Hindlimb muscle (tissue), 1 donor: ENCODE measurements at regions not wholly inside any gene's neighbourhood (a gene's known extent, or its start where the extent isn't known, plus 50 kb on each side); places are given as distances from the start of the nearest gene placed in this dataset.
A peak's percentile ranks its signal among the peaks of the same experiment; 100 is the strongest.
"Not testable (repeated sequence)": the region's sequence is repeated elsewhere in the genome, so short reads cannot be mapped to it uniquely, and the experiment has no call there.

Source experiments
- DNase-seq: peaks from one replicate; pipeline ENCODE4 v3.0.0-alpha.2; 2013

DNA sequence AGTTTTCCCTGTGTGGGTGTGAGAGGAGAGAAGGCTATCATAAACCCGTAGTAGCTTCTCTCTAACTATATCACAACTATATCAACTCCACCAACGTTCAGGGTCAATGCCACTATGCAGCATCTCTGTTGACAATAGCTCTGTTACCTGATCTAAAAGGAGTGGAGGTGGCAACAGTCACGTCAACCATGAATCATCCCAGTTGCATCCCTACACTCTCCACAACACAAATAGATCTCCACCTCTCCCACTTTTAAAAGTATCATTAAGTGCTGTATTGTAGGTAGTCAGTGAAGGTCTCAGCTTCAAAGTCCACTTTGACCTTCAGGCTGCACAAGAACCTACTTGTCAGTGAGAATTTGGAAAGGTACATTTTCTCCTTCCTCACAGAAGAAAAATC, 600.5 kb upstream of the GRIA3 start:
- no peak for DNase-seq

DNA sequence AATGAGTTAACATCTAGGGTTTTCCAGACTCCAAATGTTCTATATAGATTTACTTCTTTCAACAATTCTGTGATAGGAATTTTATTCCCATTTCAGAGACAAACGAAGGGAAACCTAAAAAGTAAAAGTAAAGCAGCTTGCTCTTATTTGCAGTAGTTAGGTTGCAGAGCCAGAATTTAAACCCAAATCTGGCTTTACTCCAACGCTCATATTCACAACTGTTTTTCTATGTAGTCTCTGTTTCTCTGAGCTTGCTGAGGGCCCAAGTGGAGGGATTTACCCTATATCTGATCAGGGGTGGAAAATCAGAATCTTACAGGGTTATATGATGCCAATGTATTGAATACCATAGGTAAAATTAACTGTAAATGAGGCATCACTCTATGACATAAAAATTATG, 599.1 kb upstream of the GRIA3 start:
- peak; percentile 6 for DNase-seq

DNA sequence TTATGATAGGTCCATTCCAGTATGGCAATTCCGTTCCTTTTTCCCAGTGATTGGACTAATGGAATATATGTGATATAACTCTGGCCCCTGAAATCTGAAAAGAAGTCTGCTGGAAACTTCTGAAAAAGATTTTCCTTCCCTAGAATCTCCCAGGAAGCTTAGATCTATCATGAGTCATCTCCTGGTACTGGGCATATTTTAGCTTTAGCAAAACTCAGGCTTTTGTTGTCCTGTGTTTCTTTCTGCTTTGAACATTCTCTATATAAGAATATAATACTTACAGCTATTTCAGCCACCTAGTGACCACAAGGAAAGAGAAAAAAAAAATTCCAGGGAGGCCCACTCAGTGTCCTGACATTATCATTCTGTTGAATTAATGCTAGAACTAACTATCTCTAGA, 597.2 kb upstream of the GRIA3 start:
- no peak for DNase-seq

DNA sequence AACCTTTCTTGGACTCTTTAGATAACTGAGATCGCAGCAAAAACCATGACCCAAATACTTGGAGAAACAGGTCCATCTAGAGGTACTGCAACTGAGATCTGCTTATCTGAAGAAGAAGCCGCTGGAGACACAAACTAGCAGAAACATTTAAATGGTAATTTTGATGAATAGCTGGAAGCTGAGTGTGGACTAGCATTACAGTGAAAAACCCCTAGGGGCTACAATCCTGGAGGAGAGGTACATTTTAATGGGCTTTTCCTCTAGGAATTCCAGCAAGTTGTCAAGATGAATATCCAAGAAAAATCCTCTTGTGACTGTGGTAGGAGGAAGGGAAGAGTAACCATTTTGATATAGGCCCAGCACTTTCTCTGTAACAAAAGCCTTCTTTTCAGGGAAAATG, 592.5 kb upstream of the GRIA3 start:
- DNase-seq = no peak

DNA sequence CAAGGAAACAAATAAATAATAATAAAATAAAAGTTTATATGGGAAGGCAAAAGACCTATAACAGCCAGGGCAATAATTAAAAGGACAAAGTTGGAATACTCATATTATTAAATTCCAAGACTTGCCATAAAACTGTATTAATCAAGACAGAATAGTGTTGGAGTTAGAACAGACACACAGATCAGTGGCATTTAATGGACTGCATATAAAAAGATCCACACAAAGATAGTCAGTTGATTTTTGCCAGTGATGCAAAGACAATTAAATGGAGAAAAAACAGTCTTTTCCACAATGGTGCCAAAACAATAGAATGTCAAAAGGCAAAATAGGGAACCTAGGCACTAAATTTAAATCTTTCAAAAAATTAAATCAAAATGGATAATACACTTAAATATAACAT, 587.1 kb upstream of the GRIA3 start:
- DNase-seq = no peak

DNA sequence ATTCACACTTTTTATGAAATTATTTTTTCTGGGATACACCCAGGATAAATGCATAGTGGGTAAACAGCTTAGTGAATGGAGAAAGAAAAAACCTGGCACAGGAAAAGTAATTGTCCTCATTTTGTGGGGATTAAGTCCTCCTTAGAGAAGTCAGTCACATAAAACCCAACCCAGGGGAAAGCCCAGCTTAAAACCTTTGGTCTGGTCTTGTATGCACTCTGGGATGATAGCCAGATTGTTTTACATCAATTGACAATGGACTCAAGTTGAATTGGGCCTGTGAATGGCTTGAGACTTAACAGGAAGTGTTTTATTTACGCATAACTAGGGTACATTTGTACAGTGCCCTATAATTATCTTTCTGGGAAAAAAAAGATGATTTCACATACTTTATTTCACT, 561.3 kb upstream of the GRIA3 start:
- DNase-seq = no peak

DNA sequence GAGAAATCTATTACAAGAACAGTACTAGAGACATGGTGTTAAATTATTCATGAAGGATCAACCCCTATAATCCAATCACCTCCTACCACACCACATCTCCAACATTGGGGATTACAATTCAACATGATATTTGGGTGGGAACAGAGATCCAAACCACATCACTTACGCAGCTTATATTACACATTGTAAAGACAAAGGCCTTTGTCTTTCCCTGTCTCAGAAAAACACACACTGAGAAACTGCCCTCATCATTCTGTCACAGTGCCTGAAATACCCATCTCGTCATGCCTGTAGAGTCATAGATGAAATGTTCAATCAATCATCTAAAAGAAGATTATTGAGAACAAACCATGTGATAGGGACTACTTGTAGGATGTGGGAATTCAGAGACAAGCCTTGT, 558.8 kb upstream of the GRIA3 start:
- DNase-seq = no peak

DNA sequence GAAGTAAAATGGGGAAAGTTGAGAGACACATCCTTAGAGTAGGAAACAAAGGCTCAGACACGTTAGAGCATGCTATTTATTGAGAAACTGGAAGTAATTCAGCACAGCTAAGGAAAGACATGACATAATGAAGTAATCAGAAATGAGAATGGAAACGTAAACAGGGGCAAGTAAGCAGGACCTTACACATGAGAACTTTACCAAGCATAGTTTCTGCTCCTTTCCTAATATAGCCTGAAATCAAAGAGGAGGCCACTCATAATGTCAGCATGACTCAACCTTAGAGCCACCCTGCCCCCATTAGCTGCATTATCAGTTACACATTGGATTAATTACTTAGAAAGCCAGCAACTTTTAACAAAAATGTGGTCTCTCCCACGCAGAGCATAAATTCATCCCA, 558.3 kb upstream of the GRIA3 start:
- peak; percentile 1 for DNase-seq

DNA sequence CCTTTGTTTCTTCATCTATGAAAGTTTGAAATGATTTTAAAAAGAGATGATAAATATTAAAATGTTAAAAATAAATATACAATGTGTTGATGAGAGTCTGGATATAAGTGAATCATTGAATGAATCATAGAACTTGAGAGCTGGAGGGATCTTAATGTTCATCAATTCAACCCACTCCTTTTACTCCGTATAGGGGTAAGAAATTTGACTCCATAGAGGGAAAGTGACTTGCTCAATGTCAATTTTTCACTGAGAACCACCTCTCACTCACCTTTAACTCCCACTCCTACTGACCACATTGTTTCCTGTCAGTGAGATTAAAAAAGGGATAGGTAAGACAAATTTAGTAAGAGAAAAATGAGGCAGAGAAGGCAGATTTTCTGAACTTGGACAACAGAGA, 557.2 kb upstream of the GRIA3 start:
- DNase-seq = no peak

DNA sequence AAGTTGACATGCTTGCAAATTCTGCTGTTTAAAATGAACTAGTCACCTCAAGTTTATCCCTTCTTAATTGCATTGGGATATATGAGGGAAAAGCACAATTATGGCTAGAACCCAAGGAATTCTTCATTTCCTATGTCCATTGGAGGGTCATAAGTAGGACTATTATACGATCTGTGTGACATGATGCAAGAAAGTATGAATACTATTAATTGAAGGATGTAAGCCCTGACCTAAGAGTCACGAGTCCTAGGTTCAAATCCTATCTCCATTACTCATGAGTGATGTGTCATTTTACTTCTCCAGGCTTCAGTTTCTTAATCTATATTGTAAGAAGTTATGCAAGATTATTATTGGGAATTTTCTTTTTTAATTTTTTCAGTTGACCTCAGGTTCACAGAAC, 542.9 kb upstream of the GRIA3 start:
- no peak for DNase-seq

DNA sequence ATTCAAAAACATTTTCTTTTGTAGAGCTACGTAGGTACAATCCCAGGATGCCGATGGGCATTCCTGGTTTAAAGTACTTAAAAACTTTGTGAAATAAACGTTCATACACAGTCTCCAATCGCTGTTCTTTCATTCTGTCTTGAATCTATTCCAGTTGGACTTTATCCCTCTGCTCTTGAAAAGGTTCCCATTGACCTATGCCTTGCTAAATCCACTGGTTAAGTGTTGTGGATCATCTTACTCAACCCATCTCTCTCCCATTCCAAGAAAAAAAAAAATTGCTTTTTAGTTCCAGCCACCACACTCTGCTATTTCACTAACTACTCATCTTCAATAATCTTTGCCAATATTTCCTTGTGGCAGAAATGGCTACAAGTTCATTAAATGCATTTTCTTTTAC, 542.3 kb upstream of the GRIA3 start:
- DNase-seq = no peak

DNA sequence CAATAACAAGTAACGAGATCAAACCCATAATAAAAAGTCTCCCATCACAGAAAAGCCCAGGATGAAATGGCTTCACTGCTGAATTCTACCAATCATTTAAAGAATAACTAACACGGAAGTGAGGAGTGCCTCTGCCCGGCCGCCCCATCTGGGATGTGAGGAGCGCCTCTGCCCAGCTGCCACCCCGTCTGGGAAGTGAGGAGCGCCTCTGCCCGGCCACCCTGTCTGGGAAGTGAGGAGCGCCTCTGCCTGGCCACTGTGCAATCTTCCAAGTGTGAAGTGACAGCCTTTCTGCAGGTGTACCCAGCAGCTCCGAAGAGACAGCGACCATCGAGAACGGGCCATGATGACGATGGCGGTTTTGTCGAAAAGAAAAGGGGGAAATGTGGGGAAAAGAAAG, 528.8 kb upstream of the GRIA3 start:
- not testable (repeated sequence) for DNase-seq

DNA sequence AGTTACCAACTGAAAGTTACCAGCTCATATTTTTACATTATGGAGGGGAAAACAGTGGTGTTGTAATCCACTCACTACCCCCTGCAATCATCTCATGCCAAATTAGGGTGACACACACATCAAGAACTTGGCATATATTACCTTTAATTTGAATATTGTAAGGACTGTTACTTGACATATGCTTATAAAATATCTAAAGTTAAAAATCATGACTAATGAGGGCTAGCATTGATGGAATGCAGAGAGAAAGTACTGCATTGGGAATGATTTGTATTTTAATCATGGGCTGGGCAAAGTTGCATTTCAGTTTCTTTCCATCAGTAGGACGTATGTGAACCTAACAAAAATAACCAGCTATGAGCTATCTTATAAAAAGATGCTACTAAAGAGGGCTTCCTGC, 517.5 kb upstream of the GRIA3 start:
- no peak for DNase-seq

DNA sequence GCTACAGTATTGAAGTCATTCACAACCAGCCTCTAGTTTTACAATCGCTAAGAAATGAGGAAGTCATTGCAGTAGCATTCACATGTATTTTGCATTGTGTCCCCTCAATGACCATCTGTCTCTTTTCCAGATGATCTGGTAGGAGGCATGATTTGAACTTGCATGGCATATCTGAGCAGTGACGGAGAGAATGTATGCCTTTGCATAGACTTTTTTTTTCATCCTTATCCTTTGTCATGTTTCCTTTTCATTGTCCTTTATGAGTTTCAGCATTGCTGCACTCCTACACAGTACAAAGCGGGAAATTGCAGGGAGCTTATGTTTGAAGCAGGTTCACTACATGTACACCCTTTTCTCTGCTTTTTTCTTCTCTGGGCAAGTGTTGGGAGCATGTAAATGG, 516.4 kb upstream of the GRIA3 start:
- no peak for DNase-seq

DNA sequence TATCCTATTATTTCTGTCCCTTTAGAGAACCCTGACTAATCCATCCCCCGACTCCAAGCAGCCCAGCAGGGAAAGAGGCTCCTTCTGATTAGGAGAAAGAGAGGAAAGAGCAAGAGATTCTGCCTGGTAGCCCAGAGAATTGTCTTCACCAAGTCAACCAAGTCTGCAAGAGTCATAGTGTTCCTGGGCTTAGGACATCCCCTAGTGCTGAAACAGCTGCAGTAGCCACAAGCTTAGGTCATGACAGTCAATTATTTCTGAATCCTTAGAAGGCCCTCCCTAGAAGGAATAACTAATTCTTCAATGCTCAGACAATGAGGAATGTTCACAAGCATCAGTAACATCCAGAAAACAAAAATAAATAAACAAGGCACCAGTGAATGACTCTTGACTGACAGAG, 480.3 kb upstream of the GRIA3 start:
- DNase-seq = no peak

DNA sequence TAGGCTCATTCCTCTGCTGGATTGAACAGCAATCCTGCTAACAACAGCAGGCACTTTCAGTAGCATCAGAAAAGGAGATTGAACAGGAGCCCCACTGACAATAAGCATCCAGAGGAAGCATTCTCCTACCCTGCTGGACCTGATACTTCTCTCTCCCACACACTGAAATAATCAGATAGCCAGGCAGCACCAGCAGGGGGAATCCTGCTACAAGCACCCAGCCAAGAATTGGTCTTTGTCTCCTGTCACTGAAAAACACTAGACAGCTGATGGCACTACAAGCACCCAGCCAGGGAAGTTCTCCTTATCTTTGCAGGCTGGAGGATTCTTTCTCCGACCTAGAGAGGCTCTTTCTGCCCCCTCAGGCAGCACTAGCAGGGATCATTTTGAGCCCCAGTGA, 444.3 kb upstream of the GRIA3 start:
- DNase-seq = no peak

DNA sequence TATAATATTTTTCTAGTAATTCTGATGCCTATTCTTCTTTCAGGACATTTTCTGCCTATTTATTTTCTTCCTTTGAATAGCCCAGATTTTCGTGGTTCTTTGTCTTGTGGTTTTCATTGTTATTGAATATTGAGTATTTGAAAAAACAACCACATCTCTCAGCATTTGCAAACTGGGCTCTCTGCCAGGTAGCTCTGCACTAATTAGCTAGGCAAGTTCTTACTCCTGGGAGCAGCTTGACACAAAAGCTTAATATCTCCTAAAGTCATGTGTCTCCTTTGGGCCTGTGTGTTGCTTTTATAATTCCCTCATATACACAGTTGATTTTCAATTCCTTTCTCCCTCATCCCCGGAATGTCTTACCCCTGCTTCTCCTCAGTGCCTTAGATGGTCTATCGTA, 413.5 kb upstream of the GRIA3 start:
- DNase-seq = no peak

DNA sequence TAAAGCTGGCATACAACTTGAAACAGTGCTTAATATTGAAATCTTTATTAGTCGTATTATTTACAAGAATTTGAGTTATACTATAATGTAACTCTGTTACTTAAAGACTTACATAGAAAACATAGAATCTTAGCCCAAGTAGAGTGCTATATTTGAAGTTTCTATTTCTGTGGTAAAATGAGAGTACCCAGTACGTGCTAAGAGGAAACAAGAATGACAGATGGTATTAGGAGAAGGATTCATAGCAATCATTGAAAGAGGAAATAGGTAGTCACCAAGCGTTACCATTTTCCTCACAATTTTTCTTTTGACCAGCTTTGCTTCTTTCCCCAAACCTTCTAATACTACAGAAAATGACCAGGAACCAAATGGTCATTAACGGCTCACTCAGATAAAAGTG, 412.1 kb upstream of the GRIA3 start:
- DNase-seq = no peak

DNA sequence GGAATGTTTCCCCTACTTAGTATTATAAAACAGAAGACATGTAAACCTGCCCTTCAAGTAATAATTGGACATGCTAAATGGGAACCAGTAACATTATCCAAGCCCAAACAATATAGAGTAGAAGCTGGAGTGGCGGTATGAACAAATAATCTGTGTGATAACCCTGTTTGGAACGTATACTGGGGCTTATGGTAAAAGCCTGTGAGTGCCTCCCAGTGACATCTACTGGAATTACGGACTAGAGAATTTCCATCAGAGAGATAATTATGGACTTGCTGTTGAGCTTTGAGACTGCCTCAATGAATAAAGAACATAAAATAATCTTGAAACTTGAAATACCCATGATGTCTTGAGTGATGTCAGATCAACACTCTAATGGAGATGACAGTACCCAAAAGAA, 406.3 kb upstream of the GRIA3 start:
- no peak for DNase-seq

DNA sequence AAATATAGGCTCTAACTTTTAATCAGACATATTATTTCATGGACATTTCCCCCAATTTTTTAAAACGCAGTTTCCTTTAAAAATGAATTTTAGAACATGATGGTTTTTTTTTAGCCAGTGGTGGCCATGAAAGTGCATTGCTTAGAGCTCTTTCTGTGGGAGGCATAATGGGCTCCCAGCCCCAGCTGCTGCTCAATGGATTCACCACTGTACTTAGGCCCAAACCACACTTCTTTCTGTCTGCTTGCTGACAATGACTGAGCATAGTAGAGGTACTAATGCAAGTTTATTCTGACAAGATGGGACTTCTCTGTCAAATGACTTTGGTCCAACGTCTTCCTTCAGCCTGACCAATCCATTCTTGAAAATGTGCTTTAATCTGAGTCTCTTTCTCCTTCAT, 400.2 kb upstream of the GRIA3 start:
- DNase-seq = no peak

DNA sequence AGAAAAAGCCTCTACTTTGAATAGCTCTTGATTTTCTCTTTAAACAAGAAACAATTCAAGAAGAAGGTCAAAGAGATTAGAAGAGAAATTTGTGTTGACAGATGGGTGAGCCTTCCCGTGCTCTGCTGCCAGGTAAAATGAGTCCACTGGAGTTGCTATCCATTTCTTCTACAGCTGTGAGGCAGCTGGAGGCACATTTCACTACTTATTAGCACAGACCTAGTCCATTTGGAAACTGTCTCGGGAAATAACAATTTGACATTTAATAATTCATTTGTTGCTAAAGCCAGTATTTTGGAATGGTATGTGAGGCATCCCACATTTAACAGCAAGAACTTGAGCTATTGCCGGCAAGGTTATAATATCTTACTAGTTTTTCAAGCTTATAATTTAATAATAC, 396.8 kb upstream of the GRIA3 start:
- no peak for DNase-seq

DNA sequence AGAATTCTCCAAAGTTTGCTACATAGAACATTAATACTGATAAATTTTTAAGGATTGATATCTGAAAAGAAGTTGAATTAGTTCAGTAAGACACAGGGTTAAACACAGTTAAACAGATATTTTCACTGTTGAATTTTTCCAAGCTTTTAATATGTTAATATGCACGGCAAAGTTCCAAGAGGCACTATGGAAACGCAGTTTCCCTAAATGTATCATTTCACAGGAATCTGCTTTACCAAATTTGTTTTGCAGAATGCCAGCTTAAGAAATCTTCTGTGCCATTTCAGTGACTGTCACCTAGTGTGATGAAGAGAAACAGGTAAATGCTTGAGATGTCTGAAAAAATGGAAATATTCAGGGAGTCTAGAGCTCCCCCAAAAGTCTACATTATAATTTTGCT, 395.9 kb upstream of the GRIA3 start:
- peak; percentile 0 for DNase-seq

DNA sequence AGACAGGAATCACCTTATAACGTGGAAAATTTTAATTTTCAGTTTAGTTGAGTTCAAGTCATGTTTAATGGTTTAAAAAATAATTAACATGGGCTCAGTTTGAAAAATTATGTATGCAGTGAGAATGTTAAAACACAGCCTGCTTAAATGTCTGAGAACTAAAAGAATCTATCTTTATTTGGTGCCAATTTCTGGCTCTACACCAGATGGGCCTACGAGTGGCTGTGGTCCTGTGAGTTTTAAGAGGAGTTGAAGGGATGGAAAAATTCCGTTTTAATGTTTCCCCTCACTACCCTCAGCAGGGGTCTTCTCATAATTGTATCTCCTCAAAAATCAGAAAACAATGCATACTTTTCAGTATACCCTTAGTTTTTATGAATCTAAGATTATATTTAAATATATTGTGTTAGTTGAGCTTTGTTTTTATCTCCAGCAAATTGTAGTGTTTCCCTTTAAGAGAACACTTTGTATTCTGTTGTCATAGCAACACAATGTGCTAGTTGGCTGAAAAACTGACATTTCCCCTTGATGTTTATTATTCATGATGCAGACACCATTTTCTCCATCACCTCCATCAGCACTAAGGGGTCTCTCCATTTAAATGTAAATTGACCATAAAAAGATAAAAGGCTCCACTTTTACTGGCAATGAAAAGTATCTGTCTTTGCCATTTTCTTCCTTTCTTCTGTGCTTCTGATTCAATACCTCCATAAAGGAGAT, 393.5 kb upstream of the GRIA3 start:
- DNase-seq = no peak

DNA sequence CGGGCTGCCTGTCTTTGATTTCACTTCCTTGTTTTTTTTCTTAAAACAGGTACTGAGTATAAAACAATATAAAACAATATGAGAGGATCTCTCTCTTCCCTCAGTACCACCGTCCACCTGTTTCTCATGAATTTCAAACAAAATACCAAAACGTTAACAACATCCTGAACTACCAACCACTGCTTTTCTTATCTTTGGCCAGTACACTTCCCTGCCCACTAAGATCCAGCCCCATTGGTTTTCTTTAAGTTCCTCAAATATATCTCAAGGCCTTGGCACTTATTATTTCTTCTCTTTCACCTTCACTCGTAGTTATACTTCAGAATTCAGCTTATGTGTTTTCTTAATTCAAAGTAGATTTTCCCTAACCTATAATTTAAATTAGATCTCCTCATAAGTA, 370.2 kb upstream of the GRIA3 start:
- no peak for DNase-seq

DNA sequence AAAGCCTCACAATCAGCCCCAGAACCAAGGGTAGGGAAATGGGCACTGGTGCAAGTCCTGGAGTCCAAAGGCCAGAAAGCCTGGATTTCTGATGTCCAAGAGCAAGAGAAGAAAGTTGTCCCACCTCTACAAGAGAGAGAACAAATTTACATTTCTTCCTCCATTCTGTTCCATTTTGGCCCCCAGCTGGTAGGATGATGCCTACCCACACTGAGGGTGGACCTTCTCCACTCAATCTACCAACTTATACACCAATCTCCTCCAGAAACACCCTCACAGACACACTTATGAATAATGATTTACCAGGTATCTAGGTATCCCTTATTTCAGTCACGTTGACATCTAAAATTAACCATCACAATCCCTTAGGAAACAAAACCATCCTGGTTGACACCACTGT, 367.8 kb upstream of the GRIA3 start:
- no peak for DNase-seq
